Stimulated activated memory B cell treated with anti-CD40 and anti-IgM and Interleukin-4, amounts not matched to agents 10 μg/mL and 1 μg/mL and 100 μg/mL, for 72 hours (primary cell): ENCODE measurements at regions not wholly inside any gene's neighbourhood (a gene's known extent, or its start where the extent isn't known, plus 50 kb on each side); places are given as distances from the start of the nearest gene placed in this dataset.
"Not testable (repeated sequence)": the region's sequence is repeated elsewhere in the genome, so short reads cannot be mapped to it uniquely, and the experiment has no call there.

Experiments
- ATAC-seq: fragments of 150-1000 bp; cut with Tn5 transposase; 2 replicates; pipeline ENCODE4 v1.10.0; 2021
- H3K27ac Mint-ChIP-seq: one replicate; pipeline ENCODE4 v1.8.0; 2022; ENCODE audit warnings: mild to moderate bottlenecking, mixed read lengths
- H3K27me3 Mint-ChIP-seq: one replicate; pipeline ENCODE4 v1.8.0; 2022; ENCODE audit warnings: mixed read lengths
- H3K36me3 Mint-ChIP-seq: one replicate; pipeline ENCODE4 v1.8.0; 2022; ENCODE audit warnings: mixed read lengths
- H3K4me1 Mint-ChIP-seq: one replicate; pipeline ENCODE4 v1.8.0; 2022; ENCODE audit warnings: mixed read lengths
- H3K4me3 Mint-ChIP-seq: one replicate; pipeline ENCODE4 v1.8.0; 2022; ENCODE audit warnings: mild to moderate bottlenecking, moderate library complexity, mixed read lengths
- H3K9me3 Mint-ChIP-seq: one replicate; pipeline ENCODE4 v1.8.0; 2022; ENCODE audit warnings: mixed read lengths

DNA sequence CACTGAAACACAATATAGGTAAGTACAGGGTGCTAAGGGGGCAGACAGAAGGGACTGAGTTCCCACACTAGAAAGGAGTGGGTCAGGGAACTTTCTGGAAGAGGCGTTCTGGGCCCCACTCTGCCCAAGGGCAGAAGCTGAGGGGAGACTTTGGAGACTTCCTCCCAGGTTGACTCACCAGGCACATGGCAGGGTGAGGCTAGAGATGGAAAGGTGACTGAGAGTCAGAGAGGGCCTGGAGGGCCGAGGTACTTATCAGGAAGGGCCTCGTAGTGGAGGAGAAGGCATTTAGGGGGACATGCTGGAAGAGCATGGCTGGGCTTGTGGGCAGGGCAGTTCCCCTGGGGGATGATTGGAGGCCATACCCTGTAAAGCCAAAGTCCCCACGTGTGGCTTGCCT is 159.9 kb upstream of the JUN start:
- H3K4me3 Mint-ChIP-seq, result no peak overlapping the region
- no peaks in the 10 kb centered on the region for H3K36me3 Mint-ChIP-seq
- no peak for ATAC-seq
- no peaks in the 10 kb centered on the region for H3K9me3 Mint-ChIP-seq
- H3K4me1 Mint-ChIP-seq, result peaks cover 60% of the 10 kb centered on the region
- peak overlapping the region; percentile 58 for H3K27ac Mint-ChIP-seq
- H3K27me3 Mint-ChIP-seq, result no peaks in the 10 kb centered on the region

DNA sequence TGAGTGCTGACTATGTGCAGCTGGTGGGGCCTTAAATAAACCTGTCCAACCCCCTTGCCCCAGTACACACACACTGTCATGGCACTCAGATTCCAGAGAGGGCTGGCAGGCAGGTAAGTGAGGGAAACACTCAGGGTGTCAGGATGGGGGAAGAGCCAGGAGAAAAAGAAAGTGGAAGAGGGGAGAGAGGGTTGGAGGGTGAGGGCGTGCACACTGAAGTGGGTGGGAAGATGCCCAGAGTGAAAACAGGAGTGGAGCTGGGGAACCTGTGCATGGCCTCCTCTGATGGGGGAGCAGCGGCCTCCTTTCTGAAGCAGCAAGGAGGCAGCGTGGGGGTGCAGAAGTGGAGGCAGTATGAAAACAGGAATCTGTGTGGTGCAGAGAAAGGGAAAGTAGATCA is 160.6 kb upstream of the JUN start:
- peak overlapping the region; percentile 58 for H3K27ac Mint-ChIP-seq
- H3K4me1 Mint-ChIP-seq, result peaks cover 63% of the 10 kb centered on the region
- H3K36me3 Mint-ChIP-seq, result no peaks in the 10 kb centered on the region
- no peaks in the 10 kb centered on the region for H3K9me3 Mint-ChIP-seq
- H3K27me3 Mint-ChIP-seq, result no peaks in the 10 kb centered on the region
- no peak overlapping the region for H3K4me3 Mint-ChIP-seq
- no peak for ATAC-seq

DNA sequence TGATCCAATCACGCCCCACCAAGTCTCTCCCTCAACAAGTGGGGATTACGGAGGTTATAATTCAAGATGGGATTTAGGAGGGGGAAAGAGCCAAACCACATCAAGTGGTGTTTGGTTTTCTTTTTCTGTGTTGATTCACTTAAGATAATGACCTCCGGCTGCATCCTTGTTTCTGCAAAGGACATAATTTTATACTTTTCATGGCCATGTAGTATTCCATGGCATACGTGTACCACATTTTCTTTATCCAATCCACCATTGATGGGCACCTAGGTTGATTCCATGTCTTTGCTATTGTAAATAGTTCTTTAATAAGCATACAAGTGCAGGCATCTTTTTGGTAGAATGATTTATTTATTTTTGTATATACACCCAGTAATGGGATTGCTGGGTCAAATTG is 162.5 kb upstream of the JUN start:
- Mint-ChIP-seq H3K27ac (no peak overlapping the region), H3K4me3 (no peak overlapping the region), H3K4me1 (peaks cover 50% of the 10 kb centered on the region), H3K36me3 (no peaks in the 10 kb centered on the region), H3K9me3 (no peaks in the 10 kb centered on the region), H3K27me3 (no peaks in the 10 kb centered on the region)
- no peak for ATAC-seq

DNA sequence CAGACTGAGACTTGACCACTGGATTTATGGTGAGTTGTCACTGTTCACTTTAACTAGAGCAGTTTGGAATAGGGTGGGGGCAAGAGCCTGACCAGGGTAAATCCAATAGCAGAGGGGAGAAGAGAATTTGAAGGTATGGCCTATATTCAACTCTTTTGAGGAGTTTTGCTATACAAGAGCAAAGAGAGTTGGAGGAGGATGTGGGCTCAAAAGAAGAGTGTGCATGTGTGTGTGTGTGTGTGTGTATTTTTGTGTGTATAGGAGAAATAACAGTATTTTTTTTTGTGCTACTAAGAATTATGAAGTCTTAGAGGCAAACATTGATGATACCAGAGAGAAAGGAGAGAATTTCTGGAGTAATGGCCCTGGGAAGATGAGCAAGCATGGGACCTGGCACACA is 164.8 kb upstream of the JUN start:
- Mint-ChIP-seq H3K4me3 (no peak overlapping the region), H3K27ac (peak overlapping the region; percentile 4), H3K36me3 (no peaks in the 10 kb centered on the region), H3K9me3 (no peaks in the 10 kb centered on the region), H3K27me3 (no peaks in the 10 kb centered on the region), H3K4me1 (peaks cover 40% of the 10 kb centered on the region)
- ATAC-seq, result no peak

DNA sequence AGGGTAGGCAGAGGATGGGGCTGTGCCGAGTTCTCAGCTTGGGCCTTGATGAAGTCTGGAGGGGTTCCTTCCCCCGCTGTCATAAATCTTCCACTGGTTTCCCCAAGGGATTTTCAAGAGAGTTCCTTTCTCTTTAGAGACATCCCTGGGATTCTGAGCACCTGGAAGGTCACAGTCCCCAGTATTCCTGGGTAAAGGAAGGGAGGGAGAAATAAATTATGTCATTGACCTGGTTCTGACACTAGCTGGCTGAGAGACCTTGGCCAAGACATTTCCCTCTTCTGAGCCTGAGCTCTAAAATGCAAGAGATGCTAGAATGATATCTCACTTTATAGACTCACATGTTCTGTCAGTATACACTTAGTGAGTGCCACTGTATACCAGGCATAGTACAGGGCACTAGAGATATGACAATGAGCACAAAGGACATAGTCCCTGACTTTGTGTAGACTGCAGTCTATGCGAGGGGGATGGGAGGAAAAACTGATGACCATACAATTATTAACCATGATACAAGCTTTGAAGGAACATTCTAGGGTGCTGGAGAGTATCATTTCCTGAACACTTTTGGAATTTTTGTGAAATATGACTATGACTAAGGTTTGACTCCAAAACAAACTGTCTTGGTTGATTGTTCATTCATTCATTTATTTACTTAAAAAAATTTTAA is 165.8 kb upstream of the JUN start:
- H3K4me3 Mint-ChIP-seq, result no peak overlapping the region
- ATAC-seq, result no peak
- H3K36me3 Mint-ChIP-seq, result no peaks in the 10 kb centered on the region
- no peaks in the 10 kb centered on the region for H3K27me3 Mint-ChIP-seq
- H3K27ac Mint-ChIP-seq, result no peak overlapping the region
- H3K9me3 Mint-ChIP-seq, result no peaks in the 10 kb centered on the region
- peaks cover 30% of the 10 kb centered on the region for H3K4me1 Mint-ChIP-seq

DNA sequence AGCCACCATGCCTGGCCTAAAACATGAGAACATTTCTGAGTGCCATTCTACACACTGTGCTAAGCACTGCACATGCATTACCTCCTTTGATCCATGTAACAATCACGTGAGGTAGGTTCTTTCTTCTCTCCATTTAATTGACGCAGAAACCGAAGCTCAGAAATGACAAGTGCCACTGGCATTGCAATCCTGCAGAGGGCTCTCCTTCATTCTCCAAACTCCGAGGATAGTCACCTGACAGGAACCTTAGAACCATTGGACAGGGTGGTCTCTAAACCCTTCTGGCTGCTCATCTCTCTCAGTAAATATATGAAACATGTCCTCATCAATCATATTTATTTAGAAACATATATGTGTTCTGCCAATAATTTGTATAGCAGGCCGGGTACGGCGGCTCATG is 167.1 kb upstream of the JUN start:
- Mint-ChIP-seq H3K9me3 (no peaks in the 10 kb centered on the region), H3K4me3 (no peak overlapping the region), H3K27ac (no peak overlapping the region), H3K36me3 (no peaks in the 10 kb centered on the region), H3K27me3 (no peaks in the 10 kb centered on the region), H3K4me1 (peaks cover 25% of the 10 kb centered on the region)
- ATAC-seq, result no peak

DNA sequence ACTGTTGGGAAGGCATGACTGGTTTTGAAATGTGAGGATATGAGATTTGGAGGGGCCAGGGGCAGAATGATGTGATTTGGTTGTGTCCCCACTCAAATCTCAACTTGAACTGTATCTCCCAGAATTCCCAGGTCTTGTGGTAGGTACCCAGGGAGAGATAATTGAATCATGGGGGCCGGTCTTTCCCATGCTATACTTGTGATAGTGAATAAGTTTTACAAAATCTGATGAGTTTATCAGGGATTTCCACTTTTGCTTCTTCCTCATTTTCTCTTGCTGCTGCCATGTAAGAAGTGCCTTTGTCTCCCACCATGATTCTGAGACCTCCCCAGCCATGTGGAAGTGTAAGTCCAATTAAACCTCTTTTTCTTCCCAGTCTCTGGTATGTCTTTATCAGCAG is 170.1 kb upstream of the JUN start:
- not testable (repeated sequence) for H3K9me3 Mint-ChIP-seq, H3K4me3 Mint-ChIP-seq, H3K27me3 Mint-ChIP-seq, ATAC-seq, H3K27ac Mint-ChIP-seq, H3K36me3 Mint-ChIP-seq
- peaks cover 22% of the 10 kb centered on the region for H3K4me1 Mint-ChIP-seq

DNA sequence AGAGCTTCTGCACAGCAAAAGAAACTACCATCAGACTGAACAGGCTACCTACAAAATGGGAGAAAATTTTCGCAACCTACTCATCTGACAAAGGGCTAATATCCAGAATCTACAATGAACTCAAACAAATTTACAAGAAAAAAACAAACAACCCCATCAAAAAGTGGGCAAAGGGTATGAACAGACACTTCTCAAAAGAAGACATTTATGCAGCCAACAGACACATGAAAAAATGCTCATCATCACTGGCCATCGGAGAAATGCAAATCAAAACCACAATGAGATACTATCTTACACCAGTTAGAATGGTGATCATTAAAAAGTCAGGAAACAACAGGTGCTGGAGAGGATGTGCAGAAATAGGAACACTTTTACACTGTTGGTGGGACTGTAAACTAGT is 179.4 kb upstream of the JUN start:
- H3K27me3 Mint-ChIP-seq, ATAC-seq, H3K4me3 Mint-ChIP-seq, H3K9me3 Mint-ChIP-seq, H3K36me3 Mint-ChIP-seq, H3K27ac Mint-ChIP-seq: not testable (repeated sequence)
- H3K4me1 Mint-ChIP-seq, result peaks cover 38% of the 10 kb centered on the region

DNA sequence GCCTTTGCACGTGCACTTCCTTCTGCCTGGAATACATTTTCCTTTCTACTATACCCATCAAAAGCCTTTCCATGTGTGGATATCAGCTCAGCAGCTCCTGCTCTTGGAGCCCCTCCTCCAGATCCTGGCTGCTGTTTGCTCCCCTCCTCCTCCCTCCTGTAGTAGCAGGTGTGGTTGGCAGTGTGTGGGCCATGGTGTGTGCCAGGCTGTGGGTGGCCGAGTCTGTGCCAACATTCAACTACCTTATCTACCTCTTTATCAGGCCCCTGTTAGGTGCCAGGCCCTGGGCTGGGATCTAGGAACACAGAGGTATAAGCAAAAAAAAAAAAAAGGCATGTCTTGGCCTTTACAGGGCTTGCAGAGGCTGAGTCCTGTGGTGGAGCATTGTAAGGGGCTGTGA is 180.6 kb upstream of the JUN start:
- Mint-ChIP-seq H3K4me3 (no peak overlapping the region), H3K36me3 (no peaks in the 10 kb centered on the region), H3K9me3 (no peaks in the 10 kb centered on the region), H3K4me1 (peaks cover 50% of the 10 kb centered on the region), H3K27ac (peak overlapping the region; percentile 35), H3K27me3 (no peaks in the 10 kb centered on the region)
- ATAC-seq, result no peak

DNA sequence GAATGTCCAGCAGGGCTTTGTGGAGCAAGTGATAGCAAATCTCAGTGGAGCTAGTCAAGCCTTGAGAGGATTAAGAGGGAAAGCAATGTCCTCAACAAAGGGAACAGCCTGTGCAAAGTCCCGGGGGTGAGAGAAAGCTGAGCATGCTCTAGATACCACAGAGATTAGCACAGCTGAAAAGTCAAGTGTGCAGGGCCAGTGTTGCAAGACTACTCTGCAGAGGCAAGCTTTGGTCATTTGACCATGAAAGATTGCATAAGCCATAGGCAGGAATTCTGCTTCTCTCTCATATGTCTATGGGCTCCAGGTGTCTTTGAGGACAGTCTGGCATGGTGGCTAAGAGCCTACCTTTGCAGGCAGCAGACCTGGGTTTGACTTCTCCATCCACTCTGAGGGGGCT is 181.0 kb upstream of the JUN start:
- Mint-ChIP-seq H3K4me3 (no peak overlapping the region), H3K27me3 (no peaks in the 10 kb centered on the region), H3K9me3 (no peaks in the 10 kb centered on the region), H3K36me3 (no peaks in the 10 kb centered on the region), H3K27ac (peak overlapping the region; percentile 35), H3K4me1 (peaks cover 51% of the 10 kb centered on the region)
- no peak for ATAC-seq

DNA sequence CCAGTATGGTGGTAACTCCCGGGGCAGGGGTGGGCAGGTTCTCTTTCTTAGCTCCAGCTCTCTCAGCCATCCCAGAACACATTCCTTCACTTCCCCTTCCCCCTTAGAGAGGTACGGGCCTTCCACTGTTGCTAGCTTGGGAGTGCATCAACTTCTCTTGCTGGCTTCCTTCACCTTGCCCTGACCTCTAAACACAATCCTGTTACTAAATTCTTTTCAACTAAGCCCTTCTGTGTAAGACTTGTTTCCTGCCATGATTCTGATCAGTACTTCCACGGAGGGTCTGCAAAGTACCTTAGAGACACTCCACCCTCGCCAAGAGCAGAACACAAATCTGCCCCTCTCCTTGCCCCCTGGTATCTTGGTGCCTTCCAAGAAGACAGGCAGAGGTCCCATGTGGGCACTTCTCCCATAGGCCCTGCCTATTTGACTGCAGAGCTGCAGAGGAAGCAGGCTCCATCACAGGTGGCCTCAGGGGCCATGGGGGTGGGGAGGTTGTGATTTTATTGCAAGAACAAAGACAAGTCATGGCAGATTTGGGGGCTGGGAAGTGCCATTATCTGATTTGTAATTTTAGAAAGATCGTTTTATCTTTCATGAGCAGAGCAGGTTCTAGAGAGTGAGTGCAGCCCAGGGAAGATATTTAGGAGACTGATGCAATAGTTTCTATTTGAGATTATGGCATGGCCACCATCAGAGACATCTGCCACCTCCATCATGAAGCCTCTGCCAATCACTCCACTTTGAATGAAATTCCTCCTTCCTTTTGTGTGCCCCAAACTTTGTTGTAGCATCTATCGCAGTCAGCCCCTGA is 182.5 kb upstream of the JUN start:
- peak overlapping the region; percentile 97 for H3K27ac Mint-ChIP-seq
- H3K4me3 Mint-ChIP-seq, result no peak overlapping the region
- no peaks in the 10 kb centered on the region for H3K36me3 Mint-ChIP-seq
- no peaks in the 10 kb centered on the region for H3K27me3 Mint-ChIP-seq
- no peaks in the 10 kb centered on the region for H3K9me3 Mint-ChIP-seq
- ATAC-seq, result no peak
- peaks cover 51% of the 10 kb centered on the region for H3K4me1 Mint-ChIP-seq

DNA sequence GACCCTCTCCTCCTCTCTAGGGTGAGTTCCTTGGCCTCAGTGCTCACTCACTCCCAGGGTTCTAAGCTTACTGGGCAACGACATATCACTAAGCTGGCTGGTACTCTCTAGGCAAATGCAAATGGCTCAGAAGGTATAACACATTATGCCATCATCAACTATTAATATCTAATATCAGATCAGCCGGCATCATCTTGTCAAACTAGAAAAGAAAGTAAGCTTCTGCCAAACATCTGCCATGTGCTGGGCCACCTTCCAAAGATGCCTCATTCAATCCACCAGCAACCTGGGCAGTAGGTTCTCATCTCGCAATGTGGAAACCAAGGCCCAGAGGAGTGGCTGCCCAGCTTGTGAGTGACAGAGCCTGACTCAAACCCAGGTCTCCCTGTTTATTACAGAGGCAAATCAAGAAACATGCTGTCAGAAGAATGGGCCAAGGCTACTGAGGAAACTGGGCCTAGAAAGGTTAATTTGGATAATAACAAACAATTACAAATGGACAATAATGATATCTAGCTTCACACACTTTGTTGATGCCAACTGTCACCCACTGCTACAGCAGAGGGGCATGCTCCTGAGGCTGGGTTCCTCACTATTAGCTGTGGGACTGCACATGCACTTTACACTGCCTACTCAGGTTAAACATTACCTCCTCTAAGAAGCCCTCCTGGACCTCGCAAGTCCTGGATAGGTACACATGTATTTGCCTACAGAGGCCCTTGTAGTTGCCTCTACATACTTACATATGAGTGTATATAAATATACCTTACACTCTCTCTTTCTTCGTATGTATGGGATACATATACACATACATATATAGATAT is 183.3 kb upstream of the JUN start:
- Mint-ChIP-seq H3K27me3 (no peaks in the 10 kb centered on the region), H3K9me3 (no peaks in the 10 kb centered on the region), H3K4me3 (no peak overlapping the region), H3K36me3 (no peaks in the 10 kb centered on the region), H3K27ac (peak overlapping the region; percentile 97), H3K4me1 (peaks cover 51% of the 10 kb centered on the region)
- no peak for ATAC-seq

DNA sequence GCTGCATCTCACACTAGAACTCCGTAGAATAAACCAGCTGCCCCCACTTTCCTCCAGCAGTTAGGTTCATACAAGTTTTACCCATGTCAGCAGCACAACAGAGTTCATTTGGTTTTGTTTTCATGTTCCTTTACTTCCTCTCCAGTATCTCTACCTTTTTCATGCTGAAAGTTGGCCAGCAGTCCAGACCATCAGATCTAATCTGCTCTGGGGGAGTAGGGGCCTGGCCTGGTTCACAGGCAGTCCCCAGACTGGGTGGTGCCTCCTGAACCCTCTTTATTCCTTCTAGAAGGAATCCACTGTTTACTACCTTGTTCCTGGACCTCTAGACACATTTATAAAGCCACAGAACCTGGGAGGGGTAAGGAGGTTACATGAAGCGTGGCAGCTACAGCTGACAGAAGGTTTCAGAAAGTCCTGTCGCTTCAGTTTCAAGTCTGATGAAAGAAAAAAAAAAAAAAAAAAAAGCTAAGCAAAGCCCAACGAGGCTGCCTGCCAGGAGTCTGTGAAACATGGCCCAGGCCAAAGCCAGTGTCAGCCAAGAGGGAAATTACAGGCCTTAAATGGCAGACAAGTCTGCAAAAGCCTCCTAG is 184.6 kb upstream of the JUN start:
- Mint-ChIP-seq H3K9me3 (no peaks in the 10 kb centered on the region), H3K4me3 (peak overlapping the region; percentile 74), H3K27me3 (no peaks in the 10 kb centered on the region), H3K36me3 (no peaks in the 10 kb centered on the region), H3K27ac (peak overlapping the region; percentile 97), H3K4me1 (peaks cover 51% of the 10 kb centered on the region)
- peak; percentile 96 for ATAC-seq

DNA sequence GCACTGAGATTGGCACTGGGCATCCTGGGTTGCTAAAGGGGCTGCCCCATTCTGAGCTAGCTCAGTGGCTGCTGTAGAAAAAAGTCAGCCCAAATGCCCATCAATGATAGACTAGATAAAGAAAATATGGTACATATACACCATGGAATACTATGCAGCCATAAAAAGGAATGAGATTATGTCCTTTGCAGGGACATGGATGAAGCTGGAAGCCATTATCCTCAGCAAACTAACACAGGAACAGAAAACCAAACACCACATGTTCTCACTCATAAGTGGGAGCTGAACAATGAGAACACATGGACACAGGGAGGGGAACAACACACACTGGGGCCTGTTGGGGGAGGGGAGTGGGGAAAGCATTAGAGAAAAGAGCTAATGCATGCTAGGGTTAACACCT is 185.3 kb upstream of the JUN start:
- ATAC-seq, result not testable (repeated sequence)

DNA sequence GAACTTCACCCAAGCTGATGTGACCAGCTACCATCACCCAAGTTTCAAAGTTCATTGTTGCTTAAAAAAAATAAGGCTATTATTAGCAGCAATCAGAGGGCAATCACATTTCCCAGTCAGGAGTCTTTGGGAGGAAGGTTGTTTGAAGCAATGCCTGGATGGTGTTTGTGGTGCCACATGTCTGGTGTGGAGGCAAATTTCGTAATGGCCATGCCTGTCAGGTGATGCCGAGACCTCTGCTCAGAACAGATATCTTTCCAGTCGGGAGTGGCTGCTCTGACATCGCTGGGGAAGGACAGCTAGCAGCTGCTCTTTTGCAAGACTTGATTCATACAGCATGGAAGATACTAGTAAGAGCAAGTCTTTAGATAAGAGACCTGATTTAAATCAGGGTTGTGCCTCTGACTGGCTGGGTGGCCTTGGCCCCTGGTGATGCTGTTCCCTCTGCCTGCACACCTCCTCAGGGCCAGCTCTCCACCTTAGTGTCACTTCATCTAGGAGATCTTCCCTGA is 187.8 kb upstream of the JUN start:
- Mint-ChIP-seq H3K27ac (peak overlapping the region; percentile 19), H3K36me3 (no peaks in the 10 kb centered on the region), H3K4me1 (peaks cover 27% of the 10 kb centered on the region), H3K4me3 (no peak overlapping the region), H3K9me3 (no peaks in the 10 kb centered on the region), H3K27me3 (no peaks in the 10 kb centered on the region)
- ATAC-seq, result no peak

More for the DNA sequence above, 185.3 kb upstream of the JUN start:
- H3K4me3 Mint-ChIP-seq, H3K36me3 Mint-ChIP-seq, H3K9me3 Mint-ChIP-seq, H3K27me3 Mint-ChIP-seq: not testable (repeated sequence)
- Mint-ChIP-seq H3K27ac (peak overlapping the region; percentile 97), H3K4me1 (peaks cover 50% of the 10 kb centered on the region)
